ENCODE measurements at regions not wholly inside any gene's neighbourhood (a gene's known extent, or its start where the extent isn't known, plus 50 kb on each side); places are given as distances from the start of the nearest gene placed in this dataset.

- DNase-seq = no peak
Observed at GRCh38 chr13:33953203-33953602, 135.3 kb downstream of the RFC3 start.

GRCh38 chr13:33953781-33954180, 135.8 kb downstream of the RFC3 start:
- DNase-seq = no peak

GRCh38 chr13:33956346-33956745, 138.4 kb downstream of the RFC3 start:
- no peak for DNase-seq

GRCh38 chr13:33957497-33957905, 139.6 kb downstream of the RFC3 start:
- DNase-seq = no peak

- no peak for DNase-seq
Observed at GRCh38 chr13:33958964-33959363, 141.0 kb downstream of the RFC3 start.

GRCh38 chr13:33963134-33963533, 145.2 kb downstream of the RFC3 start:
- DNase-seq = no peak

GRCh38 chr13:33963895-33964294, 145.9 kb downstream of the RFC3 start:
- no peak for DNase-seq

GRCh38 chr13:33968520-33969507, 150.9 kb downstream of the RFC3 start:
- DNase-seq = no peak

- no peak for DNase-seq
Observed at GRCh38 chr13:33970746-33971561, 153.0 kb downstream of the RFC3 start.

GRCh38 chr13:33971562-33971819, 153.5 kb downstream of the RFC3 start:
- no peak for DNase-seq

GRCh38 chr13:33973194-33973593, 155.2 kb downstream of the RFC3 start:
- DNase-seq = no peak

- no peak for DNase-seq
Observed at GRCh38 chr13:33976965-33977364, 159.0 kb downstream of the RFC3 start.

GRCh38 chr13:33978653-33979052, 160.7 kb downstream of the RFC3 start:
- DNase-seq = no peak

- DNase-seq = peak in 1 of 51 donors; percentile 30
Observed at GRCh38 chr13:33992881-33993336, 175.0 kb downstream of the RFC3 start.

GRCh38 chr13:33994198-33994597, 176.2 kb downstream of the RFC3 start:
- DNase-seq = no peak

GRCh38 chr13:33994826-33995502, 177.0 kb downstream of the RFC3 start:
- no peak for DNase-seq

- DNase-seq = no peak
Observed at GRCh38 chr13:33996636-33997035, 178.7 kb downstream of the RFC3 start.

GRCh38 chr13:33997574-33997973, 179.6 kb downstream of the RFC3 start:
- DNase-seq = no peak

GRCh38 chr13:33999811-34000605, 182.1 kb downstream of the RFC3 start:
- no peak for DNase-seq

GRCh38 chr13:34000955-34001354, 183.0 kb downstream of the RFC3 start:
- no peak for DNase-seq

GRCh38 chr13:34001389-34001788, 183.4 kb downstream of the RFC3 start:
- no peak for DNase-seq

Measured in hypothalamus (tissue), 51 donors.